ENCODE measurements at regions not wholly inside any gene's neighbourhood (a gene's known extent, or its start where the extent isn't known, plus 50 kb on each side); places are given as distances from the start of the nearest gene placed in this dataset.

DNA sequence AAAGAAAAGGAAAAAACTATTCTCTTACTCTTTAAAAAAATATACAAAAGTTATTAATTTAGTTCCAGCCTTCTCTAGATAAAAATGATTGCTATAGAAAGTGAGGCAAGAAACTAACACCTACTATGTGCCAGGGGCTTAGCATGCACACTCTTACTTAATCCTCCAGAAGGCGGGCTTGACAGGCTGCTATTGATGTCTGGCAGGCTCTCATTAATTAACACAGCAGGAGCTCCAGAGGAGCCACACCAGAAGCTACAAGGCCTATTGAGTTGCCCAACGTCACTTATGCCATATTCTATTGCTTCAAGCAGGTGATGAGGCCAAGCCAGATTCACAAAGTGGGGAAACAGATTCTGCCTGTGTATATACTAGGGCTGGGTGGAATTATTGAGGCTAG is 54.6 kb upstream of the CLINT1 start:
- no peaks in the 10 kb centered on the region for H3K36me3 ChIP-seq
- DNase-seq (peak in 1 of 2 donors; percentile 49), ATAC-seq (ENCODE audit: low FRiP score in 2 of 2) (no peak)
- no peak overlapping the region for H3K4me3 ChIP-seq
- peaks cover 5 to 54% (median 35%) of the 10 kb centered on the region in 4 donors for H3K4me1 ChIP-seq
- WGBS, 2 donors, result 52 to 80% methylated on average over 2 of the region's 2 CpGs
- H3K9me3 ChIP-seq, result no peaks in the 10 kb centered on the region
- peak overlapping the region; percentile 19 to 65 (median 36) for H3K27ac ChIP-seq
- no peaks in the 10 kb centered on the region for H3K27me3 ChIP-seq
- TF ChIP-seq POLR2AphosphoS5 (IDR thresholded peaks at IDR 0.05) (no peak), POLR2A (IDR thresholded peaks at IDR 0.05) (no peak), EP300 (IDR thresholded peaks at IDR 0.05) (no peak)
- TF ChIP-seq, protein P1, sequence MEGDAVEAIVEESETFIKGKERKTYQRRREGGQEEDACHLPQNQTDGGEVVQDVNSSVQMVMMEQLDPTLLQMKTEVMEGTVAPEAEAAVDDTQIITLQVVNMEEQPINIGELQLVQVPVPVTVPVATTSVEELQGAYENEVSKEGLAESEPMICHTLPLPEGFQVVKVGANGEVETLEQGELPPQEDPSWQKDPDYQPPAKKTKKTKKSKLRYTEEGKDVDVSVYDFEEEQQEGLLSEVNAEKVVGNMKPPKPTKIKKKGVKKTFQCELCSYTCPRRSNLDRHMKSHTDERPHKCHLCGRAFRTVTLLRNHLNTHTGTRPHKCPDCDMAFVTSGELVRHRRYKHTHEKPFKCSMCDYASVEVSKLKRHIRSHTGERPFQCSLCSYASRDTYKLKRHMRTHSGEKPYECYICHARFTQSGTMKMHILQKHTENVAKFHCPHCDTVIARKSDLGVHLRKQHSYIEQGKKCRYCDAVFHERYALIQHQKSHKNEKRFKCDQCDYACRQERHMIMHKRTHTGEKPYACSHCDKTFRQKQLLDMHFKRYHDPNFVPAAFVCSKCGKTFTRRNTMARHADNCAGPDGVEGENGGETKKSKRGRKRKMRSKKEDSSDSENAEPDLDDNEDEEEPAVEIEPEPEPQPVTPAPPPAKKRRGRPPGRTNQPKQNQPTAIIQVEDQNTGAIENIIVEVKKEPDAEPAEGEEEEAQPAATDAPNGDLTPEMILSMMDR (IDR thresholded peaks at IDR 0.05), result no peak

DNA sequence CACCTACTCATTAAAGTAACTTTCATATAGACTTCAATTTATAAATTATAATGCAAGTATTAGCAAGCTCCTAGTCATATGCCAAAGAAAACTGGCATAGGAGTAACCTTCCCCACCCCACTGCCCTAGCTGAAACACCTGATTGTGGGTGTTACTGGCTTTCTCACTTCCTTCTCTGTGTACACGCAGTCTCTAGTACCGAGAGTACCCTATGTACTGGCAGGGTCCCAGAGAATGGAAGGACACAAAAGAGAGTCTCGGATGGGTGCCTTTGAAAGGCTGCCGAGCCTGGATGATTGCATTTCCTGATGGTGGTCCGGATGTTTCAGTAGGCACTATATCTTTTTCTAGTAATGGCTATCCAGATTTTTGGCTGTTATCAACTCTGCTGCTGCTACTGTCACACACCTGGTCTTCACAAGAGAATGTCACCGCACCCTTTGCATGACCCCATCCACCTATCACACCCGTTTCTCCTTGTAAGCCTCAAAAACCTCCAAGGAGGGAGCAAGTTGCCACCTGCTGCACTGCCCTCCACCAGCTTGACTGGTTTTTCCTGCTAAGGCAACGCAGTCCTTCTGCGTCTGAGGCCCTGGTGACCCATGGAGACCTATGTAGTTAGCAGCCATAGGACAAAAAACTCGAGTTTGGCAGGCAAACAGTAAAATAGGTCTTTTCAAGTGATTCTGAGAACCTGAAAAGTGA is 53.8 kb upstream of the CLINT1 start:
- H3K27ac ChIP-seq, result peak overlapping the region; percentile 19 to 65 (median 36)
- no peak for TF ChIP-seq POLR2A (IDR thresholded peaks at IDR 0.05)
- peak in 1 of 4 donors; percentile 18 for TF ChIP-seq EP300 (IDR thresholded peaks at IDR 0.05)
- no peak for TF ChIP-seq POLR2AphosphoS5 (IDR thresholded peaks at IDR 0.05)
- peaks cover 0 to 46% (median 28%) of the 10 kb centered on the region in 4 donors for H3K4me1 ChIP-seq
- DNase-seq (peak in 1 of 2 donors; percentile 74), ATAC-seq (ENCODE audit: low FRiP score in 2 of 2) (peak; percentile 40 to 85)
- H3K9me3 ChIP-seq, result no peaks in the 10 kb centered on the region
- no peaks in the 10 kb centered on the region for H3K36me3 ChIP-seq
- 51 to 55% methylated on average over 10 of the region's 10 CpGs for WGBS, 2 donors
- no peaks in the 10 kb centered on the region for H3K27me3 ChIP-seq
- no peak overlapping the region for H3K4me3 ChIP-seq

DNA sequence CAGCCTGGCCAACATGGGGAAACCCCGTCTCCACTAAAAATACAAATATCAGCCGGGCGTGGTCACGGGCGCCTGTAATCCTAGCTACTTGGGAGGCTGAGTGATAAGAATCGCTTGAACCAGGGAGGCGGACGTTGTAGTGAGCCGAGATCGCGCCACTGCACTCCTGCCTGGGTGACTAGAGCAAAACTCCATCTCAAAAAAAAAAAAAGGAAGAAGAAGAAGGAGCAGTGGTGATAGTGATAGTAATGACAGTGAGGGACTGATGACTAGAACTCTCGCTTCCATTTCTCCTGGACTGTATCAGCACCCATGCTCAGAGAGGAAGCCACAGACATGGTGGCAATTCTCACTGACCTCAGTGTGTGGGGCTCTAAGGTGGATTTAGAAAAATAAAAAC is 52.6 kb upstream of the CLINT1 start:
- DNase-seq, result peak in 1 of 2 donors; percentile 20
- no peak for ATAC-seq (ENCODE audit: low FRiP score in 2 of 2)
- TF ChIP-seq, protein P1 (IDR thresholded peaks at IDR 0.05), result no peak
- no peak for TF ChIP-seq POLR2A (IDR thresholded peaks at IDR 0.05)
- TF ChIP-seq POLR2AphosphoS5 (IDR thresholded peaks at IDR 0.05), result no peak
- Histone ChIP-seq H3K4me3 (no peak overlapping the region), H3K36me3 (no peaks in the 10 kb centered on the region), H3K9me3 (no peaks in the 10 kb centered on the region), H3K27ac (no peak overlapping the region), H3K4me1 (peaks cover 0 to 39% (median 23%) of the 10 kb centered on the region in 4 donors), H3K27me3 (no peaks in the 10 kb centered on the region)
- WGBS, 2 donors, result 86 to 94% methylated on average over 12 of the region's 12 CpGs

Small RNAs in the stretch of these regions (small RNA-seq; reads per million reads assigned to genes)
- gene AC091979.2 (0 reads per million in 4 donors), gene RNU2-48P (0.11 to 0.52 (median 0.33) reads per million in 4 donors)
